ENCODE measurements at regions not wholly inside any gene's neighbourhood (a gene's known extent, or its start where the extent isn't known, plus 50 kb on each side); places are given as distances from the start of the nearest gene placed in this dataset.
A peak's percentile ranks its signal among the peaks of the same experiment; 100 is the strongest.

- Histone ChIP-seq H3K27ac (ENCODE audit: low read depth in 2 of 2, low read length in 2 of 2) (peak overlapping the region in 1 of 2 donors; percentile 45), H3K9me3 (ENCODE audit: control insufficient read depth in 2 of 3, insufficient read depth in 1 of 3, low read length in 3 of 3) (no peaks in the 10 kb centered on the region), H3K9ac (ENCODE audit: low read length in 3 of 3) (no peak overlapping the region), H3K4me1 (ENCODE audit: control insufficient read depth in 2 of 3, insufficient read depth in 2 of 3, low read depth in 1 of 3, low read length in 3 of 3) (peaks cover 0 to 11% (median 4%) of the 10 kb centered on the region in 3 donors), H3K4me3 (ENCODE audit: low read length in 3 of 3) (no peak overlapping the region), H3K36me3 (ENCODE audit: control insufficient read depth in 2 of 3, insufficient read depth in 3 of 3, low read length in 3 of 3) (no peaks in the 10 kb centered on the region), H3K27me3 (ENCODE audit: control insufficient read depth, insufficient read depth, low read length) (no peaks in the 10 kb centered on the region)
- TF ChIP-seq CTCF (IDR thresholded peaks at IDR 0.05; ENCODE audit: borderline replicate concordance, extremely low read depth, insufficient read depth), result no peak
- intact Hi-C loops (cut with DNase I), result no loop called here
- peak in 4 of 5 donors; percentile 40 to 79 (median 59) for DNase-seq
- FAIRE-seq, result no peak
Observed at GRCh38 chr12:14207905-14208551, 157.5 kb upstream of the ATF7IP start.

- Histone ChIP-seq H3K27ac (ENCODE audit: low read depth in 2 of 2, low read length in 2 of 2) (no peak overlapping the region), H3K4me3 (ENCODE audit: low read length in 3 of 3) (no peak overlapping the region), H3K36me3 (ENCODE audit: control insufficient read depth in 2 of 3, insufficient read depth in 3 of 3, low read length in 3 of 3) (no peaks in the 10 kb centered on the region), H3K9me3 (ENCODE audit: control insufficient read depth in 2 of 3, insufficient read depth in 1 of 3, low read length in 3 of 3) (no peaks in the 10 kb centered on the region), H3K4me1 (ENCODE audit: control insufficient read depth in 2 of 3, insufficient read depth in 2 of 3, low read depth in 1 of 3, low read length in 3 of 3) (peaks cover 0 to 15% (median 6%) of the 10 kb centered on the region in 3 donors), H3K9ac (ENCODE audit: low read length in 3 of 3) (no peak overlapping the region), H3K27me3 (ENCODE audit: control insufficient read depth, insufficient read depth, low read length) (no peaks in the 10 kb centered on the region)
- no peak for TF ChIP-seq CTCF (IDR thresholded peaks at IDR 0.05; ENCODE audit: borderline replicate concordance, extremely low read depth, insufficient read depth)
- DNase-seq, result no peak
- intact Hi-C loops (cut with DNase I), result no loop called here
- FAIRE-seq, result no peak
Observed at GRCh38 chr12:14211947-14212387, 153.5 kb upstream of the ATF7IP start.

- H3K36me3 ChIP-seq (ENCODE audit: control insufficient read depth in 2 of 3, insufficient read depth in 3 of 3, low read length in 3 of 3), result no peaks in the 10 kb centered on the region
- H3K27ac ChIP-seq (ENCODE audit: low read depth in 2 of 2, low read length in 2 of 2), result no peak overlapping the region
- H3K9ac ChIP-seq (ENCODE audit: low read length in 3 of 3), result no peak overlapping the region
- H3K9me3 ChIP-seq (ENCODE audit: control insufficient read depth in 2 of 3, insufficient read depth in 1 of 3, low read length in 3 of 3), result no peaks in the 10 kb centered on the region
- intact Hi-C loops (cut with DNase I), result no loop called here
- peaks cover 0 to 12% (median 4%) of the 10 kb centered on the region in 3 donors for H3K4me1 ChIP-seq (ENCODE audit: control insufficient read depth in 2 of 3, insufficient read depth in 2 of 3, low read depth in 1 of 3, low read length in 3 of 3)
- no peaks in the 10 kb centered on the region for H3K27me3 ChIP-seq (ENCODE audit: control insufficient read depth, insufficient read depth, low read length)
- H3K4me3 ChIP-seq (ENCODE audit: low read length in 3 of 3), result no peak overlapping the region
- no peak for TF ChIP-seq CTCF (IDR thresholded peaks at IDR 0.05; ENCODE audit: borderline replicate concordance, extremely low read depth, insufficient read depth)
- DNase-seq (no peak), FAIRE-seq (no peak)
Observed at GRCh38 chr12:14213542-14213941, 151.9 kb upstream of the ATF7IP start.
